ENCODE measurements at regions not wholly inside any gene's neighbourhood (a gene's known extent, or its start where the extent isn't known, plus 50 kb on each side); places are given as distances from the start of the nearest gene placed in this dataset.

- H3K4me3 ChIP-seq (ENCODE audit: low read length in 2 of 2), result peak overlapping the region; percentile 42 to 62
Observed at GRCh38 chr18:78293940-78294541, 685.6 kb upstream of the SALL3 start.

GRCh38 chr18:78295262-78295661 is 684.4 kb upstream of the SALL3 start:
- Histone ChIP-seq H3K9me3 (ENCODE audit: control insufficient read depth in 2 of 2, low read length in 2 of 2) (no peaks in the 10 kb centered on the region), H3K9ac (ENCODE audit: low read length in 2 of 2) (no peak overlapping the region), H3K4me1 (ENCODE audit: control insufficient read depth, insufficient read depth, low read length) (peaks cover 3% of the 10 kb centered on the region), H3K27ac (ENCODE audit: low read length) (no peak overlapping the region), H3K4me3 (ENCODE audit: low read length in 2 of 2) (no peak overlapping the region), H3K36me3 (ENCODE audit: control insufficient read depth in 2 of 2, insufficient read depth in 2 of 2, low read length in 2 of 2) (no peaks in the 10 kb centered on the region), H3K27me3 (ENCODE audit: control insufficient read depth in 1 of 2, insufficient read depth in 2 of 2, low read length in 2 of 2) (peaks cover 4 to 14% of the 10 kb centered on the region in 2 donors)

More at GRCh38 chr18:78293940-78294541, 685.6 kb upstream of the SALL3 start:
- Histone ChIP-seq H3K4me1 (ENCODE audit: control insufficient read depth, insufficient read depth, low read length) (peaks cover 3% of the 10 kb centered on the region), H3K27me3 (ENCODE audit: control insufficient read depth in 1 of 2, insufficient read depth in 2 of 2, low read length in 2 of 2) (peaks cover 4 to 14% of the 10 kb centered on the region in 2 donors), H3K27ac (ENCODE audit: low read length) (no peak overlapping the region), H3K9ac (ENCODE audit: low read length in 2 of 2) (no peak overlapping the region), H3K36me3 (ENCODE audit: control insufficient read depth in 2 of 2, insufficient read depth in 2 of 2, low read length in 2 of 2) (no peaks in the 10 kb centered on the region), H3K9me3 (ENCODE audit: control insufficient read depth in 2 of 2, low read length in 2 of 2) (no peaks in the 10 kb centered on the region)

GRCh38 chr18:78296166-78296565 is 683.5 kb upstream of the SALL3 start:
- peaks cover 3% of the 10 kb centered on the region for H3K4me1 ChIP-seq (ENCODE audit: control insufficient read depth, insufficient read depth, low read length)
- H3K9ac ChIP-seq (ENCODE audit: low read length in 2 of 2), result no peak overlapping the region
- H3K9me3 ChIP-seq (ENCODE audit: control insufficient read depth in 2 of 2, low read length in 2 of 2), result no peaks in the 10 kb centered on the region
- H3K27ac ChIP-seq (ENCODE audit: low read length), result no peak overlapping the region
- H3K27me3 ChIP-seq (ENCODE audit: control insufficient read depth in 1 of 2, insufficient read depth in 2 of 2, low read length in 2 of 2), result peaks cover 4 to 13% of the 10 kb centered on the region in 2 donors
- no peak overlapping the region for H3K4me3 ChIP-seq (ENCODE audit: low read length in 2 of 2)
- no peaks in the 10 kb centered on the region for H3K36me3 ChIP-seq (ENCODE audit: control insufficient read depth in 2 of 2, insufficient read depth in 2 of 2, low read length in 2 of 2)

- no peak overlapping the region for H3K27ac ChIP-seq (ENCODE audit: low read length)
- H3K27me3 ChIP-seq (ENCODE audit: control insufficient read depth in 1 of 2, insufficient read depth in 2 of 2, low read length in 2 of 2), result peaks cover 6 to 12% of the 10 kb centered on the region in 2 donors
- H3K9me3 ChIP-seq (ENCODE audit: control insufficient read depth in 2 of 2, low read length in 2 of 2), result no peaks in the 10 kb centered on the region
- H3K4me1 ChIP-seq (ENCODE audit: control insufficient read depth, insufficient read depth, low read length), result peaks cover 3% of the 10 kb centered on the region
- no peak overlapping the region for H3K4me3 ChIP-seq (ENCODE audit: low read length in 2 of 2)
- no peaks in the 10 kb centered on the region for H3K36me3 ChIP-seq (ENCODE audit: control insufficient read depth in 2 of 2, insufficient read depth in 2 of 2, low read length in 2 of 2)
- no peak overlapping the region for H3K9ac ChIP-seq (ENCODE audit: low read length in 2 of 2)
Observed at GRCh38 chr18:78297048-78297447, 682.6 kb upstream of the SALL3 start.

- no peak overlapping the region for H3K27ac ChIP-seq (ENCODE audit: low read length)
- H3K27me3 ChIP-seq (ENCODE audit: control insufficient read depth in 1 of 2, insufficient read depth in 2 of 2, low read length in 2 of 2), result peaks cover 10 to 16% of the 10 kb centered on the region in 2 donors
- H3K9me3 ChIP-seq (ENCODE audit: control insufficient read depth in 2 of 2, low read length in 2 of 2), result no peaks in the 10 kb centered on the region
- H3K4me1 ChIP-seq (ENCODE audit: control insufficient read depth, insufficient read depth, low read length), result no peaks in the 10 kb centered on the region
- H3K36me3 ChIP-seq (ENCODE audit: control insufficient read depth in 2 of 2, insufficient read depth in 2 of 2, low read length in 2 of 2), result no peaks in the 10 kb centered on the region
- H3K4me3 ChIP-seq (ENCODE audit: low read length in 2 of 2), result no peak overlapping the region
- no peak overlapping the region for H3K9ac ChIP-seq (ENCODE audit: low read length in 2 of 2)
Observed at GRCh38 chr18:78303519-78304191, 676.0 kb upstream of the SALL3 start.

- Histone ChIP-seq H3K27ac (ENCODE audit: low read length) (no peak overlapping the region), H3K9me3 (ENCODE audit: control insufficient read depth in 2 of 2, low read length in 2 of 2) (no peaks in the 10 kb centered on the region)
Observed at GRCh38 chr18:78304192-78305164, 675.1 kb upstream of the SALL3 start.

GRCh38 chr18:78305789-78306188 is 673.8 kb upstream of the SALL3 start:
- H3K27ac ChIP-seq (ENCODE audit: low read length), result no peak overlapping the region

More at GRCh38 chr18:78304192-78305164, 675.1 kb upstream of the SALL3 start:
- Histone ChIP-seq H3K4me1 (ENCODE audit: control insufficient read depth, insufficient read depth, low read length) (no peaks in the 10 kb centered on the region), H3K36me3 (ENCODE audit: control insufficient read depth in 2 of 2, insufficient read depth in 2 of 2, low read length in 2 of 2) (no peaks in the 10 kb centered on the region), H3K9ac (ENCODE audit: low read length in 2 of 2) (no peak overlapping the region), H3K27me3 (ENCODE audit: control insufficient read depth in 1 of 2, insufficient read depth in 2 of 2, low read length in 2 of 2) (peaks cover 10 to 16% of the 10 kb centered on the region in 2 donors), H3K4me3 (ENCODE audit: low read length in 2 of 2) (no peak overlapping the region)

GRCh38 chr18:78309307-78309706 is 670.3 kb upstream of the SALL3 start:
- Histone ChIP-seq H3K27ac (ENCODE audit: low read length) (no peak overlapping the region), H3K36me3 (ENCODE audit: control insufficient read depth in 2 of 2, insufficient read depth in 2 of 2, low read length in 2 of 2) (no peaks in the 10 kb centered on the region), H3K4me3 (ENCODE audit: low read length in 2 of 2) (no peak overlapping the region), H3K9ac (ENCODE audit: low read length in 2 of 2) (no peak overlapping the region), H3K4me1 (ENCODE audit: control insufficient read depth, insufficient read depth, low read length) (no peaks in the 10 kb centered on the region), H3K9me3 (ENCODE audit: control insufficient read depth in 2 of 2, low read length in 2 of 2) (peaks cover 0 to 6% of the 10 kb centered on the region in 2 donors), H3K27me3 (ENCODE audit: control insufficient read depth in 1 of 2, insufficient read depth in 2 of 2, low read length in 2 of 2) (peaks cover 7 to 10% of the 10 kb centered on the region in 2 donors)

More at GRCh38 chr18:78305789-78306188, 673.8 kb upstream of the SALL3 start:
- Histone ChIP-seq H3K27me3 (ENCODE audit: control insufficient read depth in 1 of 2, insufficient read depth in 2 of 2, low read length in 2 of 2) (peaks cover 10 to 16% of the 10 kb centered on the region in 2 donors), H3K36me3 (ENCODE audit: control insufficient read depth in 2 of 2, insufficient read depth in 2 of 2, low read length in 2 of 2) (no peaks in the 10 kb centered on the region), H3K9ac (ENCODE audit: low read length in 2 of 2) (no peak overlapping the region), H3K4me1 (ENCODE audit: control insufficient read depth, insufficient read depth, low read length) (no peaks in the 10 kb centered on the region), H3K4me3 (ENCODE audit: low read length in 2 of 2) (no peak overlapping the region), H3K9me3 (ENCODE audit: control insufficient read depth in 2 of 2, low read length in 2 of 2) (no peaks in the 10 kb centered on the region)

- Histone ChIP-seq H3K9ac (ENCODE audit: low read length in 2 of 2) (no peak overlapping the region), H3K9me3 (ENCODE audit: control insufficient read depth in 2 of 2, low read length in 2 of 2) (peaks cover 0 to 6% of the 10 kb centered on the region in 2 donors), H3K4me1 (ENCODE audit: control insufficient read depth, insufficient read depth, low read length) (no peaks in the 10 kb centered on the region), H3K27ac (ENCODE audit: low read length) (no peak overlapping the region), H3K36me3 (ENCODE audit: control insufficient read depth in 2 of 2, insufficient read depth in 2 of 2, low read length in 2 of 2) (no peaks in the 10 kb centered on the region), H3K27me3 (ENCODE audit: control insufficient read depth in 1 of 2, insufficient read depth in 2 of 2, low read length in 2 of 2) (peaks cover 3 to 5% of the 10 kb centered on the region in 2 donors), H3K4me3 (ENCODE audit: low read length in 2 of 2) (no peak overlapping the region)
Observed at GRCh38 chr18:78309924-78310323, 669.7 kb upstream of the SALL3 start.

- H3K27me3 ChIP-seq (ENCODE audit: control insufficient read depth in 1 of 2, insufficient read depth in 2 of 2, low read length in 2 of 2), result no peaks in the 10 kb centered on the region
- H3K4me1 ChIP-seq (ENCODE audit: control insufficient read depth, insufficient read depth, low read length), result no peaks in the 10 kb centered on the region
- H3K27ac ChIP-seq (ENCODE audit: low read length), result no peak overlapping the region
- no peaks in the 10 kb centered on the region for H3K9me3 ChIP-seq (ENCODE audit: control insufficient read depth in 2 of 2, low read length in 2 of 2)
- no peaks in the 10 kb centered on the region for H3K36me3 ChIP-seq (ENCODE audit: control insufficient read depth in 2 of 2, insufficient read depth in 2 of 2, low read length in 2 of 2)
- no peak overlapping the region for H3K4me3 ChIP-seq (ENCODE audit: low read length in 2 of 2)
- H3K9ac ChIP-seq (ENCODE audit: low read length in 2 of 2), result no peak overlapping the region
Observed at GRCh38 chr18:78319264-78319663, 660.4 kb upstream of the SALL3 start.

All from stomach smooth muscle (tissue), 2 donors.